ENCODE measurements at regions not wholly inside any gene's neighbourhood (a gene's known extent, or its start where the extent isn't known, plus 50 kb on each side); places are given as distances from the start of the nearest gene placed in this dataset.

DNA sequence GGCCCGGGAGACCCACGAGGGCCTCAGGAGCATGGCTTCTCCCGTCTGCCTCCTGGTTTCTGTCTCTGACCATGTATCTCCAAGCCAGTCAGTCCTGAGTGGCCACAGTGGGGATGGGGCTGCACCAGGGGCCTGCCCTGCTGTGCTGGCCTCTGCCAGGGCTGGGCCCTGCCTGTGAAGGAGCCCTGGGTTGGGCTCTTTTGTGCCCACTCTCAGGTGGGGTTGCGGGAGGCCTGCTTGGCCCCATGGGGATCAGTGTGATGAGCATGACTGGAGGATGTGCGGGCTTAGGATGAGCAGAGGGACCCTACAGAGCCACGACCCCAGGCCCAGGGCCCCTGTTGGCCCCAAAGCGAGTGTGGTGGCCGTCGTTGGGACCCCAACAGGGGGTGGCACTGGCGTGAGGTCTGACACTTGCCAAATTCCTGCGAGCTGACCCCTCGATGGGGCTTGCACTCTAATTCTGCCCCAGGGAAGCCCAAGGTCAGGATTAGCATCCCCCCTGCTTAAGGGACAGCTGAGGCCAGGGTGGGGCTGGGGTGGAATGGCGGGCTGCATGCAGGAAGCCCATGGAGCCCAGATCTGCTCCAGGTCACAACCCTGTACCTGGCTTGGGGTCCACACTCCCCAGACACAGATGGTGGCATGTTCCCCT, 90.0 kb upstream of the BHLHE23 start:
- H3K9me3 ChIP-seq, result no peaks in the 10 kb centered on the region
- H3K4me1 ChIP-seq, result no peaks in the 10 kb centered on the region
- H3K36me3 ChIP-seq, result no peaks in the 10 kb centered on the region
- no peak overlapping the region for H3K27ac ChIP-seq
- DNase-seq (ENCODE audit: low spot score in 2 of 2), result peak in 1 of 2 donors; percentile 53
- no peak overlapping the region for H3K4me3 ChIP-seq
- H3K27me3 ChIP-seq, result no peaks in the 10 kb centered on the region
- TF ChIP-seq, protein P1, sequence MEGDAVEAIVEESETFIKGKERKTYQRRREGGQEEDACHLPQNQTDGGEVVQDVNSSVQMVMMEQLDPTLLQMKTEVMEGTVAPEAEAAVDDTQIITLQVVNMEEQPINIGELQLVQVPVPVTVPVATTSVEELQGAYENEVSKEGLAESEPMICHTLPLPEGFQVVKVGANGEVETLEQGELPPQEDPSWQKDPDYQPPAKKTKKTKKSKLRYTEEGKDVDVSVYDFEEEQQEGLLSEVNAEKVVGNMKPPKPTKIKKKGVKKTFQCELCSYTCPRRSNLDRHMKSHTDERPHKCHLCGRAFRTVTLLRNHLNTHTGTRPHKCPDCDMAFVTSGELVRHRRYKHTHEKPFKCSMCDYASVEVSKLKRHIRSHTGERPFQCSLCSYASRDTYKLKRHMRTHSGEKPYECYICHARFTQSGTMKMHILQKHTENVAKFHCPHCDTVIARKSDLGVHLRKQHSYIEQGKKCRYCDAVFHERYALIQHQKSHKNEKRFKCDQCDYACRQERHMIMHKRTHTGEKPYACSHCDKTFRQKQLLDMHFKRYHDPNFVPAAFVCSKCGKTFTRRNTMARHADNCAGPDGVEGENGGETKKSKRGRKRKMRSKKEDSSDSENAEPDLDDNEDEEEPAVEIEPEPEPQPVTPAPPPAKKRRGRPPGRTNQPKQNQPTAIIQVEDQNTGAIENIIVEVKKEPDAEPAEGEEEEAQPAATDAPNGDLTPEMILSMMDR (IDR thresholded peaks at IDR 0.05), result no peak
- intact Hi-C loops (cut with DNase I), result no loop called here

DNA sequence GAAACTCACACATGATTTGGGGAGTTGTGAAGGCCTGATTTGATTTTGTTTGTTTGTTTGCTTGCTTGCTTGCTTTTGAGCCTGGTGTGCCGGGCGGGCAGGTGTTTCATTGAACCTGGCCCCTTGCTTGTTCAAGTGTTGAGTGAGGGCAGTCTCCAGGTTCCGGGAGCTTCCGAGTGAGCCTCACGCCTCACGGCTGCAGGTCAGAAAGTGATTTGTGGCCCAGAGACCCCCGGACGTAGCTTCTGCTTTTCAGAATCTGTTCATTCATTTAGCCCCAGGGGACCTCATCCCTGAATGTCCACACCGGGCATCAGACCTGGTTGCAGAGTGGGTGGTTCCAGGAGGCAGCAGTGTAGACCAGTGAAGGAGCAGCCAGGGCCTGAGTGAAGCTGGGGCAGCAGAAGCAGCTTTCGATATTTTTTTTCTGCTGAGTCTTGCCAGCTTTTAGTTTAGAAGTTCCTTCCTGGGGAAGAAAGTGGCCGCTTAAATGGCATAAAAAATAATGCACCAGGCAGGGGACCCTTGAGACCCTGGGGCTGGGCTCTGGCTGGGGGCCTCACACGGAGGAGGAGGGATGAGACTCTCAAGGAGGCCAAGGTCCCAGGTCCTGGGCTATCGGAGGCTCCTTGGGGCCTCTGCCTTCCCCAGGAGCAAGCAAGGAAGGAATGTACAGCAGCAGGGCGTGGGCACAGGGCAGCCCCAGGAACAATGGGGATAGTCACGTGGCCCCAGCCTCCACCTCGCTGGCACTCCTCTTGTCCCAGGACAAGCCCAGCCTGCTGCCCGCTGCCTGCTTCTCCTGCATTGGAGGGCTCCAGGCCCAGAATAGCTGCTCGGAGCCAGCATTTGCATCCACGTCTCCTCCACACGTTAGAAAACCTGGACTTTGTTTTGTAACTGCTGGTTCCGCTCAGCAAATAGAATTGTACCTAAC, 89.2 kb upstream of the BHLHE23 start:
- H3K4me3 ChIP-seq, result no peak overlapping the region
- intact Hi-C loops (cut with DNase I), result no loop called here
- H3K4me1 ChIP-seq, result no peaks in the 10 kb centered on the region
- no peaks in the 10 kb centered on the region for H3K27me3 ChIP-seq
- no peak overlapping the region for H3K27ac ChIP-seq
- DNase-seq (ENCODE audit: low spot score in 2 of 2), result peak in 1 of 2 donors; percentile 56
- no peaks in the 10 kb centered on the region for H3K36me3 ChIP-seq
- TF ChIP-seq, protein P1 (IDR thresholded peaks at IDR 0.05), result no peak
- no peaks in the 10 kb centered on the region for H3K9me3 ChIP-seq

DNA sequence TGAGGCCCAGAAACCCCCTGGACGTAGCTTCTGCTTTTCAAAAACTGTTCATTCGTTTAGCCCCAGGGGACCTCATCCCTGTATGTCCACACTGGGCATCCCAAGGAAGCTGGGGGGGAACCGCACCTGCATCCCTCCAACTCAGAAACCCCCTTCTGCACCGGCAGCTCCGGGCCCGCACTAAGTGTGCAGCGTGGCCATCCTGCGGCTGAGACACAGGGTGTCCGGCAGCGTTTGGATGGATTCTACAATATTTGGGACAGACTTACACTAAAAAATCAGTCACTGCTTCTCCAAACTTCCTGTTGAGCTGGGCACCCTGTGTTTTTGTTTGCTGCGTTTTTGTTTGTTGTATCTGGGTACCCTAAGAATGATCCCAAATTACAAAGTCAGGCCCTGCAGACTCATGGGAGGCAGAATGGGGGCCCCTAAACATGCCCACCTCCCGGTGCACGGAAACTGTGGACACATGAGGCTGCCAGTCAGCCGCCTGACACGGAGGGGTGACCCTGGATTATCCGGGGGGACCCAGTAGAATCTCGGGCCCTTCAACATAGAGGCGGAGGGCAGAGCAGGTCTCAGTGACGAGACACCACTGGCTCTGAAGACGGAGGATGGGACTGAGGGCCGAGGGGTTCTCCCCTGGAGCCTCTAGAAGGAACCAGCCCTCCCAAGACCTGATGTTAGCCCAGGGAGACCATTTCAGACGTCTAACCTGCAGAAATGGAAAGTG, 88.2 kb upstream of the BHLHE23 start:
- no peak overlapping the region for H3K27ac ChIP-seq
- TF ChIP-seq, protein P1 (IDR thresholded peaks at IDR 0.05), result no peak
- H3K4me1 ChIP-seq, result no peaks in the 10 kb centered on the region
- intact Hi-C loops (cut with DNase I), result no loop called here
- H3K9me3 ChIP-seq, result no peaks in the 10 kb centered on the region
- no peak overlapping the region for H3K4me3 ChIP-seq
- no peaks in the 10 kb centered on the region for H3K36me3 ChIP-seq
- DNase-seq (ENCODE audit: low spot score in 2 of 2), result peak in 1 of 2 donors; percentile 25
- no peaks in the 10 kb centered on the region for H3K27me3 ChIP-seq

DNA sequence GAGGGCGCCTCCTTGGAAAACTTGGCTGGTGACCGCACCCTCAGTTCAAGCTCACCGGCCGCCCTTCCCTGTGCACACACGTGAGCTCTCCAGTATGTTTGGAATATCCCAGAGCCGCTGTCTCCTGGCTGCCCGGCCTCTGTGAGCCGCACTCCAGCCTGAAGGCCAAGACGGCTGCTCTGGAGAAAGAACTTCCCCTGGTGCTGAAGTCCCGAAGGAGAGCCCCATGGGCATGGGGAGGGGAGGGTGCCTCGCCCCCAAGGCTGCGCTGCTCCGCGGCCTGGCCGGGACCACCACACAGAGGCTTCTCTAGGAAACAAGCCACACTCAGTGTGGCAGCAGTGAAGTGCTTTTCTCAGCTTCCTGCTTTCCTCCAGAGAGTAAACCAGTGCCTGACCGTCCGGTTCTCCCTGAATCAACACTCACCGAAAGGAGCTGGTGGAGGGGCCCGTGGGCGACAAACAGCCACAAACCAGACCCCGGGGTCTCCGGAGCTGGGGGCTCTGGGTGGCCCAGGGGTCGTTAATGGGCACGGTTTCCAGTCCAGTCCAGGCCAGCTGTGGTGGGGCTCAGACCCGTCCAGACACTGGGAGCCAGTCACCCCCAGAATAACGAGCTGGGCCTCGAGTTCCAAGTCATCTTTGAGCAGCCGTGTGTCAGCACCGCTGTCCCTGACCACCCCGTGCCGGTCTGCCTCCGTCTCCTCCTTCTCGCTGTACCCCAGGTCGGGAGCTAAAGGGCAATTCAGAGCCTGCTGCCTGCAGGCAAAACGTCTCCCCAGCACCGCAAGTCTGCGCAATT, 87.4 kb upstream of the BHLHE23 start:
- no peaks in the 10 kb centered on the region for H3K9me3 ChIP-seq

More for the DNA sequence above, 87.4 kb upstream of the BHLHE23 start:
- H3K36me3 ChIP-seq, result no peaks in the 10 kb centered on the region
- intact Hi-C loops (cut with DNase I), result no loop called here
- peak in 1 of 2 donors; percentile 46 for DNase-seq (ENCODE audit: low spot score in 2 of 2)
- TF ChIP-seq, protein P1 (IDR thresholded peaks at IDR 0.05), result no peak
- no peaks in the 10 kb centered on the region for H3K4me1 ChIP-seq
- H3K4me3 ChIP-seq, result no peak overlapping the region
- no peaks in the 10 kb centered on the region for H3K27me3 ChIP-seq
- H3K27ac ChIP-seq, result no peak overlapping the region
